SHP77 (cell line): ENCODE measurements at regions not wholly inside any gene's neighbourhood (a gene's known extent, or its start where the extent isn't known, plus 50 kb on each side); places are given as distances from the start of the nearest gene placed in this dataset.

ENCODE experiments used
- DNase-seq, 2 experiments: peaks; one replicate each; lab custom pipeline; 2025; lab: John Stamatoyannopoulos, UW

DNA sequence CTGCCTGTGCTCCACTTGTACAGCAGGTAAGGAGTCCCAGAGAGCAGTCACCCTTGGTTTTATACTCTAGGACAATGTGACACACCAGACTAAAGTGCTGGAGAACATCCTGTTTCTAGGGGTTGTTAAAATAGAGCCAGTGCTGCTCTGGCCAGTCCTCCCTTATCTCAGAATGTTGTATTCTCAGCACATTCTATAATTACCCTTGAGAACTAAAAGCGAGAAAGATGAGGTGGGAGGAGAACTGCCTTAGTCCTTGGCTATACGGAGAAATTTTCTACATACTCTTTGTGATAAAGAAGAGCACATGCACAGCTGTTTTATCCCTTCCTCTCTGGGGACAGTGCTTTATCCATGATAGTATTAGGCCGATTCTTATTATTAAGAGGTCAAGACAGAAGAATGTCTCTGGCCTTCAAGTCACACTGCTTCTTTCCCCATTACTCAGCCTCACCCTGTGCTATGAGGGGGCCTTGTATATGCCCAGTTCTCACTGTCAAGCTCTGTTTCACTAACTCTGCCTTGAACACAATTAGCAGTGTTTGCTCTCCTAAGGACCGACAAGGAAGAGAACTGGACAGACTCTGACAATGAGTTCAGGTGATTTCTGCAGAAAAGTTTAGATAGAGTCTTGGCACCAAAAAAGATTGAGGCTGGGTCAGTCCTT lies 385.8 kb downstream of the TRIB2 start:
- no peak for DNase-seq

DNA sequence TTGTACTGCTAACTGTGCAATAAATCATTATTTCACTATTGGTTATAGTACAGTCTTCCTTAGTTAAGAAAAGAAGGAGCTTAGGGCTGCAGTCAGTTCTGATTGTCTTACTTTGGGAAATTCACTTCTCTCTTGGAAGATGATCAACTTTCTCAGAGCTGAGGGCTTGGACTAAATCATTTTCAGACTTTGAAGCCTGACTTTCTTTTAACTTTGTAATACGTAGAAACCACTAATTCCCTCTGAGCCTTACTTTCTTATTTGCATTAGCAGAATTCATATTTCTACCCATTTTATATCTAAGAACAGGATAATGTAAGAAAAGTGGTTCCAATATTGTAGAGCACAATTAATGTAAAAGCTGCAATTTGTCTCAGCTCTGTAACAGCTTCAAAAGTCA lies 386.4 kb downstream of the TRIB2 start:
- no peak for DNase-seq

DNA sequence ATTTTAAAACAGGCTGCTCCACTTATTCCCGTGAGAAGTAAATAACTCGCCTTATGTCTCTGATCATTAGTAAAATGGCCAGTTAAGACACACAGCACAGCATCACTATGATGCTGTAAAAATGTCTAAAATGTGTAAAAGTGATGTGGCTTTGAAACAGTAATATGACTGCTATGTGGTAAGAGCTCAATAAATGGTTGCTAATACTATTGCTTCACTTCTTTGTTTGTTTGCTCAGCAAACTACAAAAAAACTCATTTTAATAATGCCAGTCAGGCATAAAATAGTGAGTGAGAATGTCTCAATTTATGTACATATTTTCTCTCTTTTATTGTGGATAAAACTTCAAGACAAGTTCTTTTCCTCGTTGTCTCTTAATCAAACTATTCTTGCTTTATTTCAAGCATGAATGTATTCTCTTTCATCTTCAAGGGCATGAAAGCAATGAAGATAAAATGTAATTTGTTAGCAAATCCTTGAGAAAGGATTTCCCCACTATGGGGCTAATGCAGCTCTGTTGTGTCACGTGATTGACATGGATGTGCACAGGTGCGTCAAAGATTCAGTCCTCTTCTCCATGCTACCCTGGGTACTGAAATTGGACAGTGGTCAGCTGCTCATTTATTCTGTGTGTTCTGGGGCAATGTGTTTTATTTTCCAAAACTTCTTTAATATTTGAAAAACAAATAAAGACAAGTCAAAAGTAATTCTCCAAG lies 387.2 kb downstream of the TRIB2 start:
- no peak for DNase-seq

DNA sequence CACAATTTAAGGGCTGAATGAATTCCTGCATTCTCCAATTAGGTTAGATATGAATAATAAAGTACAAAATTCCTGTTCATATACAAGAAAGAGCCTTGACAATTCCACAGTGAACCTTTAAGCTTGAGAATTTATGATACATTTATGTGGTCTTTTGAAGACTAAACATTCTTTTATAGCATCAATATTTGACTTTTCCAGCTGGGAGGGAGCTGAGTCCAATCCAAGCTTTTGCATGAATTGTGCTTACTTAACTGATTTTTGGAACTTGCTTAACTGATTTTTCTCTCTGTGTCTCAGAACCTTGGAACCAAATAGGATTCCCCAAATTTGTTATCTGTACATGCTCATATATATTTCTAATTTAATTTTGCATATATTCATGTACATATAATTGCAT lies 388.0 kb downstream of the TRIB2 start:
- no peak for DNase-seq

DNA sequence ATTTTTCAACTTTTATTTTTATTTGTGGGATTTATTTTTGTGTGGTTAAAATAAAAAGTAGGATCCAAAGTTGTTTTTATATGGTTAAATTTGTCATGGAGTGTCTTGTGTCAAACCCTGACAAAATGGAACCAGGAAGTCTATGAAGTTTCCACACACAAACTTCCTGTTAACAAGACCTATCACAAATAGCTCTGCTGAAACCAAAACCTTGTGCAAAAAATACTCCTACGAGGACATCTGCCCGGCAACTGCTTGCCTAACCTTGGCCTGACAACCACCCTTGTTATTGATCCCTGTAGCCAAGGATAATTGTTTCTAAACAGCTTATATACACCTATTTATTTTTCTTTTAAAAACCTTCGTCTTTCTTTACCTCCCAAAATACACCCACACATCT lies 389.6 kb downstream of the TRIB2 start:
- no peak for DNase-seq

DNA sequence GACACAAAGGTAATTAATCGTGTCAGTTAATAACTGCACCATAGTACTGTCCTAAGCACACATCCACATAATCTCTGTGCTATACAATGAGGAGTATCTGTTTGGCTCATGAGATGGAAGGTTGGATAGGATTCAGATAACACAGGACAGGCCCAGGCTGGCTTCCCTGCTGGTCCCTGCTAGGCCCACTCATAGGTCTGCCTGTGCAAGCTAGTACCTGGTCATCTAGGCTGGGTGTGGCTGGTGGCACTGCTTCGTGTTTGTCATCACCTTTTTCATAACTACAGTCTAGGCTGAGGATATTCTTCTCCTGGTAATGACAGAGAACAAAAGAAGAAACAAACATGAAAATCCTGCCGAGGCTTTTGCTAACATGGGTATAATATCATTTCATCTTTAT lies 392.8 kb downstream of the TRIB2 start:
- no peak for DNase-seq

DNA sequence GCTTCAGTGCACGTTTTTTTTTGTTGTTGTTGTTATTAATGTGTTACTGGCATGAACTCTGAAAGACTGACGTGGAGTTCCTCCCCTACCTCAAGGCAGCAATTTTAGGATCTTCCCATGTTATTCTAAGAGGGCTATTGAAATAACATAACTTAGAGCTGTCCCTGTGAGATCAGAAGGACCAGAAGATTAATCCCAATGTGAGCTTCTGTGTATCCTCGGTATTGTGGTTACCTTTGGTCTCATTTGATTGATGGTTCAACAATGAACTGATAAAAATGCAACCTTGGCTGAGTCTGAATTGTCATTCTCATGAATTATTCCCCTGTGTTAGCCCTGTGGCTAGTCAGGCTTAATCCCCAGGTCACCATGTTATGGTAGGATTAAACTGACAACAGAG lies 394.1 kb downstream of the TRIB2 start:
- DNase-seq: no peak

DNA sequence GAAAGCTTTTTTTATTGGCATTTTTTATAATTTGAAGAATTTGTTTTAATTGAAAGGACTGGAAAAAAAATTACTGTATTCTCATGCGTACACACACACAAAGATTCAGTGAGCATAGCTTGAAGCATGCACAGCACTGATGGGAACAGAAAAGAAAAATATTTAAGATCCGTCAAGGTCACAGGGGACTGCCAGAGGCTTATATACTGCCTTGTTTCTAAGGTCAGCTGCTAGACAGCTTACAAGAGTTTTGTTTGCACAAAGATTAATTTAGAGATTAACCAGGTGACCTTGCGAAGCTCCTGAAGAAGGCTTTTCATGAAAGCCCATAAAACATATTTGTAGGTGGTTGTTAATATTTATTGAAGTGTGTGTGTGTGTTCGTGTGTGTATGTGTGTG lies 396.3 kb downstream of the TRIB2 start:
- peak in 1 of 2 experiments; percentile 14 for DNase-seq

DNA sequence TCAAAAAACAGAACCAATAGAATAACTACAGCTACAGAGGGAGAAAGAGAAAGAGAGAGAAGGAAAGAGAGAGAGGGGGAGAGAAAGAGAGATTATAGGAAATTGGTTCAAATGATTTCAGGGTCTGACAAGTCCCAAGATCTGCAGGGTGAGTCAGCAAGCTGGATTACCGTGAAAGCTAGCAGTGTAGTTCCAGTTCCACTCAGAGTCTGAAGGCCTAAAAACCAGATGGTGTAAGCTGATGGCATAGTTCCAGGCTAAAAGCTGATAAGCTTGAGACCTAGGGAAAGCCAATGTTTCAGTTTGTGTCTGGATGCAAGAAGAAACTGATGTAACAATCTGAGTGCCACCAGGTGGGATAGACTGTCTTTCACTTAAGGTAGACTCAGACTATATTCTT lies 397.7 kb downstream of the TRIB2 start:
- DNase-seq: peak; percentile 18 to 42

DNA sequence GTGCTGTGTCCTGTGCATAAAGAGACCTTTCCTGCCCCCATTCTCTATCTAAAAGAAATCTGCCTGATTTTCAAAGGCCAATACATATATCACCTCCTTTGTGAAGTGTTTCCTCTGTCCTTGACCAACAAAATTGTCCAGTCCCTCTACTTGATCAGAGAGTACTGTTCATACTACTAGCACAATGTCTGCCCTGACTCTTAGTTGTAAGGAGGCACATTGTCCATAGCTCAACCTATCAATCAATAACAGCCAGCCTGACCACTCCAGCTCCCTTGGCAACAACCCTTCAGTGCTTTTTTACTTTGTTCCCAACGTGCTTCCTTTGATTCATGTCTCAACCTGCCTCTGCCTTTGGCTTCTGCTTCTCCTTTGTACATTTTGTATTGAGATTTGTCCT lies 398.9 kb downstream of the TRIB2 start:
- no peak for DNase-seq

DNA sequence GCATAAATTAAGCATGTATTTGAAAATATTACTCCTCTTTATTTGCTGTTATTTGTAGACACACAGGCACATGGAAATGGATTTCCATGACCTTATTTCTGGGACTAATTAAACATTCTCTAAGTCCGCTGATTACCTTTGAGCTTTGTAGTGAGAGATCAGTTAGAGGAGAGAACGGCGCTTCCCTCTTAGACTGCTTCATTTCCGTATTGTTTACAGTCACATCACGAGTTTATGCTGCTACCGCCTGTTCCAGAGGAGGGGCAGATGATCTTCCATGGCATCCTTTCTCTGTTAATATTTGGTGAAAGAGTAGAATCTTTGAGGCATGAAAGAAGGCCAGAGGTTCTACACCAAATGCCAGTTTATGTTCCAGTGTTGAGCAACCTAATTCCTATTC lies 404.4 kb downstream of the TRIB2 start:
- no peak for DNase-seq

DNA sequence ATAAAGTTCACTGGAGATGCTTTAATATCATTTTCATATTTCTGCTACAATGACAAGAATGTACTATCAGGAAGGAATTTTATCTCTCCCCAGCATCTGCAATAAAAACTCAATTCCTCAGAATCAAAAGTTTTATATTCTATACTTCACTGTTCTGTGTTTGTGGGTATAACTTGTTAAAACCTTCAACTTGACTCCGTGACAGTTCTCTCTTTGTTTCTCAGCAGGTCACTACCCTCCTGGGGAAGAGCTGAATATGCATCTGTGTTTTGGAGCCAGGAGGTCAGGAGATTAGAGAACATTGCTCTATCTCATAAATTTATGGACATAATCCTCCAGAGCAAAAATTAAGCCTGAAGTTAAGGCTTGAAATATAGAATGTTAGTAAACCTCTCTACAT lies 411.4 kb downstream of the TRIB2 start:
- no peak for DNase-seq

DNA sequence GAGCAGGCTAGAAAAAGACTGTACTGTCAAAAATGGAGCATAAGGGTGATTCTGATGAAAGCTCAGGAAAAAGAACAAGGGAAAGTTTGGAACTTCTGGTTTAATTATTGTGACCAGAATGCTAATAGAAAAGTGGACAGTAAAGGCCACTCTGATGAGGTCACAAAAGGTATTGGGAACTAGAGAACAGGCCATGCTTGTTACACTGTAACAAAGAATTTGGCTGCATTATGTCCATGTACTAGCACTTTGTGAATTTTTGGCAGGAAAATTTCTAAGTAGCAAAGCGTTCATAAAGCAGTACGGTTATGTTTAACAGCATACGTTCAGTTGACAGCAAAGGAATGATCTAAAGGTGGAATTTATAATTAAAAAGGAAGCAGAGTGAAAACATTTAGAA lies 418.6 kb downstream of the TRIB2 start:
- DNase-seq: no peak

DNA sequence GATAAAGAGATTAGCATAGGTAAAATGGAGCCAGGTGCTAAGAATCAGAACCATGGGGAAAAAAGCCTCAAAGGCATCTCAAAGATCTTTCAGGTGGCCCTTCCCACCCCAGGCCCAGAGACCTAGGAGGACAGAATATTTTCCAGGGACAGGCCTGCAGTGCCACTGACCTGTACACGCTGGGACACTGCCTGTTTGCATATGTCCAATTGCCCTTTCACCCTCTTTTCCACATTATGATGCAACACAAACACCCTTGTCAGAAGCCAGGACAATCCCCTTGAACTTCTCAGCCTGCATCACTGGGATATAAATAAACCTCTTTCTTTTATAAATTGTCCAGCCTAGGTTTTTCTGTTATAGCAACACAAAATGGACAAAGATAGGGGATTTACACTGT lies 419.1 kb downstream of the TRIB2 start:
- DNase-seq: no peak

DNA sequence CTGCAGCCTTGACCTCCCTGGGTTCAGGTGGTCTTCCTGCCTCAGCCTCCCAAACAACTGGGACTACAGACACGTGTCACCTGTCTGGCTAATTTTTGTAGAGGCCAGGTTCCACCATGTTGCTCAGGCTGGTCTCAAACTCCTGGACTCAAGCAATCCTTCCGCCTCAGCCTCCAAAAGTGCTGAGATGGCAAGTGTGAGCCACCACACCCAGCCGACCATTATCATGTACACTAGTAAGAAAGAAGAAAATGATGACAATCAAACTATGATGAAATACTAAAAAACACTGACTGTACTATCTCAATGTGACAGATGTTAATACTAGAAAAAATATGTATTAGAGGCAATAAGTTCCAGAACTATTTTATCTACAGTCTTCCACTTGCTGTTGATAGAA lies 420.9 kb downstream of the TRIB2 start:
- DNase-seq: no peak

DNA sequence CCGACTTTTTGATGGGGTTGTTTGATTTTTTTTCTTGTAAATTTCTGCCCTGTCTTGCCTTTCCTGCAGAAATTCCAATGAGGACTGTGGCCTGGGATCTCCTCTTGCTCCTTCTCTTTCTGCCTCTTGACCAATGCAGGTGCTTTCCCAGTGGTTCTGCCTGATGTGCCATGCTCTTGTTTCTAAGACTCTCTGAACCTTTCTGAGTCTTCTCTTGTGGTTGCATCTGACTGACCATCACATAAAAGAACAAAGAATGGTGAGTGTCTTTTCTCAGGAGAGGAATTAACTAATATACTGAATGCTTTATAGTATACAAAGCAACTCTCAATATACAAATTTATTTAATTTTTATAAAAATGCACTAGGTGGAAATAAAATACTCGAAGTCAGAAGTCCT lies 424.6 kb downstream of the TRIB2 start:
- no peak for DNase-seq

DNA sequence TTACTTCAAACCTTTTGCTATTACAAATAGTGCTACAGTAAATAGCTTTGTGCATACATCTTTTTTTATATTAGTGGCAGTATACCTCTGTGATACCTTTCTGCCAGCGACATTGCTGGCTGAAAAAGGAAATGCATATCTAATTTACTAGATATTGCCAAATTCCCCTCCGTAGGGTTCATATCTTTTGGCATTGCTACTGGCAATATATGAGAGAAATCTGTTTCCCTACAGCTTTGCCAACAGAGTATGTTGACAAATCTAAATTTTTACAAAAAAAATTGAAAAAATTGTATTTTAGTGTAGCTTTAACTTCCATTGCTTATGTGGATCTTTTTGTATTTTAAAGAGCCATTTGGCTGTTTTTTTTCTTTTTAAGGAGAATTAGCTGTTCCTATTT lies 426.7 kb downstream of the TRIB2 start:
- no peak for DNase-seq

DNA sequence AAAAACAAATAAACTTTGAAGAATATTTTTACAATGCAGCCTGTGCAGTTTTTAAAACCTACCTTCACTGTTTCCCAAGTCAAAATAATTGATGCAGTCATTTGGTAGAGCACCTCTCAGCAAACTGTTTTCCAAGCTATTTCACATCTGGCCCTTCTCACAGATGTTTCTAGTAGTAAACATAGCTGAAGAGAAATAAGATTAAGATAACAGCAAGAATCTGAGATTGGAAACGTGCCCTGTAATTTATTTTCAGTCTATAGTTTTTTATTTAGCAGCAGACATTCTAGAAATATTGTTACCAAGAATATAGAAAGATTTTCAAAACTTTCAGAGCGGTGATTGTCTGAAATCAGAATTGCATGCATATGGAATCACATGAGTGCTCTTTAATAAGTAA lies 440.2 kb downstream of the TRIB2 start:
- DNase-seq: no peak

DNA sequence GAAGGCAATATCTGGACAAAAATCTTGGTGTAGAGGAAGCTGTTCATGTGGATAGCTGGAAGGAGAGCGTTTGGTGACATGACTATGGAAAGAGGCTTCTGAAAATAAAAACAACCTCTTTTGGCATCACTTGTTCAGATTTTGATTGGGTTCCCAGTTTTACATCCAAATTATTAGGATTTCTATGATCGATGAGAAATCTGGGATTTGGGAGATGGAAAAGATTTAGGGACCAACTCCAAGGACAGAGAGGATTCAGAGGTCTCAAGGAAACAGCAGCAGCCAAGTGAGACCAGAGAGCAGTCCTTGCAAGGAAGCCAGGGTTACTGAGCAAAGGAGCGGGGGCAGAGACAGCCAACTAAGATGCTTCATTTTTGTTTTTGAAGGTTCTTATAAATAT lies 441.7 kb downstream of the TRIB2 start:
- DNase-seq: no peak

DNA sequence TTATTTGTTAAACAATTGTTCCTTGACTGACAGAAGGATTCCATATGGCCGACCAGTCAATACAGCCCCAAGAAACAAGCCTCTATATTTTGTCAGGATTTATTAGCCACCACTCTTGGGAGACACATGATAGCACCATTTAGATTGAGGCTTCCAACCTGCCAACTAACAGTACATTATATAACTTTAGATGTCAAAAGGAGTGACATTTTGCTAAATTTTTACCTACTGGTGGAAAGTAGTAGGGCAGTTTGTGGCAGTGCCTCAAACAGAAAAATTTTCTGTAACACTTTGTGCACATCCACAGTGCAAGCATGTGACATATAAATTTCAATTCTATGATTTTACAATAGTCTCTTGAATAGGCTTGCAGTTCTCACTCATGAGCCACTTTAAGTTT lies 464.0 kb downstream of the TRIB2 start:
- DNase-seq: no peak

DNA sequence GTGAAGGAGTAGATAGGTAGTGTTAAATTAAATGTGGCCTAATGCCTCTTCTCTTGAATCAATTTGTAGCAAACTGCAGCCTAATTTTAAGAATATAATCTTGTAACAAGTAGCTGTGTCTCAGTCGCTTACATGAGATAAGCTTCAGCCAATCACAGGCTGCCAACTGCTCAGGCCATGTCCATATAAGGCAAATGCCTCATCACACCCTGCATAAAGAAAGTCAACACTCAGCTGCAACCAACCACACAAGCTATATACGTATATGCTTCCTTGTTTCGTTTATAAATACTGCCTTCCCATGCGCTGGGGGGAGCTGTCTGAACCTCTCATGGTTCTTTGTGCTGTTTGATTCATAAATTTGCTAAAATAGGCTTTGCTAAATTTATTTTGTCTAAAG lies 476.3 kb downstream of the TRIB2 start:
- peak in 1 of 2 experiments; percentile 24 for DNase-seq

DNA sequence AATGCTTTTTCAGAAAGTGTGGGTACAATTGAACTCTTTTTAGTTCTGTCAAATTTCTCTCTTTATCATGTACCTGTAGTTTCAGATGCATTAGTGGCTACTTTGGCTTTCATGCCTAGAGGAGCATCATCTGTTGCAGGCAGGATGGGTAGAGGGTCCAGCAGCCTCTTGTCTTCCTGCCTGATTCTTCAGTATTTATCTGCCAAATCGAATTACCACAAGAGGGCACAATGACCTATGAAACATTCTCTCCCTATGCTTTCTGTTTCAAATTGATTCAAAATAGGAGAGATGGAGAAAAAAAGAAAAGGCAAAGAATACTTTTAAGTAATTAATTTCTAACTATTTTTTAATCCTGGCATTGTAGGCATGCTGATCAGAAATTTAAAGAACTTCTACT lies 477.2 kb downstream of the TRIB2 start:
- peak; percentile 71 to 74 for DNase-seq

DNA sequence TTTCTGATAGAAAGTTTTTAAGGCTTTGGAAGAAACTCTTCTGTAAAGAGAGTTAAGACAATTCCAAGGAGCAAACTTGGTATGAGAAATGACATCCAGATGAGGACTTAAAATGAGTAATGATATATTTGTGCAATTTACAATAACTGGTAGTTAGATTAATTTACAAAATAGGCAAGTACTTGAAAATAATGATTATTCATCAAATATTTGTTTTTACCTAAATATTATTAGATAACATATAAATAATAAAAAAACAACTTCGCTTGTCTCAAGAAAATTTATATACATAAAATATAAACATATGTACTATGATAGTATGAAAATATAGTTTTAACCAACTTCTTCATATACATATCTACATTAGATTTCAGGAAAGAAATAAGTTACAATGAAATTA lies 478.5 kb downstream of the TRIB2 start:
- no peak for DNase-seq

DNA sequence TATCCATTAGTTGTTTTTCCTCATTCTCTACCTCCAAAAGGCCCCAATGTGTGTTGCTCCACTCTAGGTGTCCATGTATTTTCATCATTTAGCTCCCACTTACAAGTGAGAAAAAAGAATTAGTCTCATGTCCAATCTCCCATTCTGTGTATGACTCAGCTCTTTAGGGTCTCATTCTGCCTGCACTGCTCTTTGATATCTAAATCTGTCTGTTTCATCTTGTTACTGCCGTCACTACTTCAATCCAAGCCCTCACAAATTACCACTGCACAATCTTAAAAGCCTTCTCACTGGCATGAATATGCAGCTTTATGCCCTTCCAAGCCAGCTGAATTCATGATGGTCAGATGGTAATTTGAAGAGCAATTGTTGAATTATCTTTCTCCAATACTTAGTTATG lies 480.5 kb downstream of the TRIB2 start:
- DNase-seq: no peak
